Breast epithelium (tissue), 3 donors: ENCODE measurements at regions not wholly inside any gene's neighbourhood (a gene's known extent, or its start where the extent isn't known, plus 50 kb on each side); places are given as distances from the start of the nearest gene placed in this dataset.

Source experiments
- CTCF ChIP-seq, 3 donors: fragments of 450-650 bp; IDR thresholded peaks; one replicate each; pipeline ENCODE4 v1.5.1; 2016 to 2017; ENCODE audit warnings: antibody characterized with exemption in 3 of 3, mild to moderate bottlenecking in 3 of 3, moderate library complexity in 3 of 3
- POLR2A ChIP-seq: fragments of 450-650 bp; IDR thresholded peaks from one replicate; pipeline ENCODE4 v1.6.1; 2016; ENCODE audit warnings: antibody characterized with exemption, mild to moderate bottlenecking, moderate library complexity
- POLR2AphosphoS5 ChIP-seq, 3 donors: sonication (generic); formaldehyde crosslinking; IDR thresholded peaks; one replicate each; pipeline ENCODE4 v1.6.1; 2017; ENCODE audit warnings: antibody characterized with exemption in 3 of 3

- no peak for TF ChIP-seq CTCF (IDR thresholded peaks at IDR 0.05)
- no peak for TF ChIP-seq POLR2A
- no peak for TF ChIP-seq POLR2AphosphoS5 (IDR thresholded peaks at IDR 0.05)
Observed at GRCh38 chr12:68411371-68411770, 79.2 kb upstream of the MDM1 start.
